Parathyroid adenoma (tissue), 2 donors: ENCODE measurements at regions not wholly inside any gene's neighbourhood (a gene's known extent, or its start where the extent isn't known, plus 50 kb on each side); places are given as distances from the start of the nearest gene placed in this dataset.

Experiments used
- H2AFZ ChIP-seq: fragments of 300-600 bp; sonication (generic); one replicate; pipeline ENCODE4 v1.7.0; 2017; ENCODE audit warnings: antibody characterized with exemption, mild to moderate bottlenecking
- H3K27ac ChIP-seq: fragments of 300-600 bp; sonication (generic); one replicate; pipeline ENCODE4 v1.7.0; 2017
- H3K27me3 ChIP-seq: fragments of 300-600 bp; sonication (generic); one replicate; pipeline ENCODE4 v1.7.0; 2017; ENCODE audit warnings: low read length; ENCODE audit not compliant: control insufficient read depth, insufficient read depth
- H3K36me3 ChIP-seq: fragments of 300-600 bp; sonication (generic); one replicate; pipeline ENCODE4 v1.7.0; 2017; ENCODE audit warnings: low read length; ENCODE audit not compliant: control insufficient read depth, insufficient read depth
- H3K4me1 ChIP-seq: fragments of 300-600 bp; sonication (generic); one replicate; pipeline ENCODE4 v1.7.0; 2017; ENCODE audit warnings: control low read depth
- H3K4me2 ChIP-seq: fragments of 300-600 bp; sonication (generic); one replicate; pipeline ENCODE4 v1.7.0; 2017; ENCODE audit warnings: low read length
- H3K4me3 ChIP-seq: fragments of 300-600 bp; sonication (generic); one replicate; pipeline ENCODE4 v1.7.0; 2017; ENCODE audit warnings: low read depth, low read length
- H3K79me2 ChIP-seq: fragments of 300-600 bp; sonication (generic); one replicate; pipeline ENCODE4 v1.7.0; 2017; ENCODE audit warnings: control low read depth
- H3K9ac ChIP-seq: fragments of 300-600 bp; sonication (generic); one replicate; pipeline ENCODE4 v1.7.0; 2017; ENCODE audit warnings: mild to moderate bottlenecking
- H3K9me3 ChIP-seq: fragments of 300-600 bp; sonication (generic); one replicate; pipeline ENCODE4 v1.7.0; 2017; ENCODE audit warnings: low read length; ENCODE audit not compliant: control insufficient read depth
- TF ChIP-seq, protein P1 (sequence below): fragments of 300-600 bp; sonication (generic); IDR thresholded peaks from one replicate; pipeline ENCODE4 v1.7.0; 2017; ENCODE audit warnings: antibody characterized with exemption, mild to moderate bottlenecking
- donor health status: primary hyperparathyroidism.

DNA sequence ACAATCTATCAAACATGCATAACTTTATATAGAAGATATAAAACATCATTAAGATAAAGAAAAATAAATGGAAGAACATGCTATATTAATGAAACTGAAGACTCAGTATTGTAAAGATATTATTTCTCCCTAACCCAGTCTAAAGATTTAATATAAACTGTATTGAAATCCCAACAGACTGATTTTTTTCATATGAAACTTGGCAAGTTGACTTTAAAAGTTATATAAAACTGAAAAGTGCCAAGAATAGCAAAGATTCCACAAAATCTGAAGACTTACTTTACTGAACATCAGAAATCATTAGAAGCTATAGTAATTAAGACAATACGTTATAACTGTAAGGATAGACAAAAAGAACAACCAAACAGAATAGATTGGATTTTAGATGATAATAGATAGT is 531.3 kb upstream of the MCTP2 start:
- no peaks in the 10 kb centered on the region for H3K4me1 ChIP-seq
- TF ChIP-seq, protein P1, sequence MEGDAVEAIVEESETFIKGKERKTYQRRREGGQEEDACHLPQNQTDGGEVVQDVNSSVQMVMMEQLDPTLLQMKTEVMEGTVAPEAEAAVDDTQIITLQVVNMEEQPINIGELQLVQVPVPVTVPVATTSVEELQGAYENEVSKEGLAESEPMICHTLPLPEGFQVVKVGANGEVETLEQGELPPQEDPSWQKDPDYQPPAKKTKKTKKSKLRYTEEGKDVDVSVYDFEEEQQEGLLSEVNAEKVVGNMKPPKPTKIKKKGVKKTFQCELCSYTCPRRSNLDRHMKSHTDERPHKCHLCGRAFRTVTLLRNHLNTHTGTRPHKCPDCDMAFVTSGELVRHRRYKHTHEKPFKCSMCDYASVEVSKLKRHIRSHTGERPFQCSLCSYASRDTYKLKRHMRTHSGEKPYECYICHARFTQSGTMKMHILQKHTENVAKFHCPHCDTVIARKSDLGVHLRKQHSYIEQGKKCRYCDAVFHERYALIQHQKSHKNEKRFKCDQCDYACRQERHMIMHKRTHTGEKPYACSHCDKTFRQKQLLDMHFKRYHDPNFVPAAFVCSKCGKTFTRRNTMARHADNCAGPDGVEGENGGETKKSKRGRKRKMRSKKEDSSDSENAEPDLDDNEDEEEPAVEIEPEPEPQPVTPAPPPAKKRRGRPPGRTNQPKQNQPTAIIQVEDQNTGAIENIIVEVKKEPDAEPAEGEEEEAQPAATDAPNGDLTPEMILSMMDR = no peak
- no peak overlapping the region for H3K27ac ChIP-seq

DNA sequence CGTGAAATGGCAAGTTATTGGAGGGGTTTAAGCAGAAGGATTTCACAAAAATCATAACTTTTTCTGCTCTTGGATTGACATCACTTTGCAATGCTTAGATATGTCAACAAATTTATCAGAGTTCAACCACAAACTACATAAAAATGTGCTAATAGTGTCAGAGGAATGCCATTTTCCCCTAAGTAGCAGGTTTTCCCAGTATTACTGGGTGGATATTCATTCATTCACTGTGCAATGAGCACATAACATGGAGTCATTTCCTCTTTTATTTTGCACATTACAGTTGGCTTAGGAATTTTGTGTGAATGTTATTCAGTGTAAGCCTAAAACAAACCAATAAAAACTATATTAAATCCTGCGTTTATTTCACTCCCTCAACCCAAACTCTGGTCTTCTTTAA is 537.3 kb upstream of the MCTP2 start:
- Histone ChIP-seq H3K36me3 (no peaks in the 10 kb centered on the region), H3K4me3 (no peak overlapping the region), H3K27me3 (no peaks in the 10 kb centered on the region), H3K9ac (no peak overlapping the region), H2AFZ (no peak overlapping the region), H3K4me2 (no peak overlapping the region), H3K4me1 (no peaks in the 10 kb centered on the region), H3K27ac (no peak overlapping the region), H3K79me2 (no peaks in the 10 kb centered on the region), H3K9me3 (no peaks in the 10 kb centered on the region)
- TF ChIP-seq, protein P1 = no peak

More for the DNA sequence above, 531.3 kb upstream of the MCTP2 start:
- Histone ChIP-seq H3K36me3 (no peaks in the 10 kb centered on the region), H3K9me3 (no peaks in the 10 kb centered on the region), H2AFZ (no peak overlapping the region), H3K27me3 (no peaks in the 10 kb centered on the region), H3K4me2 (no peak overlapping the region), H3K9ac (no peak overlapping the region), H3K79me2 (no peaks in the 10 kb centered on the region), H3K4me3 (no peak overlapping the region)

DNA sequence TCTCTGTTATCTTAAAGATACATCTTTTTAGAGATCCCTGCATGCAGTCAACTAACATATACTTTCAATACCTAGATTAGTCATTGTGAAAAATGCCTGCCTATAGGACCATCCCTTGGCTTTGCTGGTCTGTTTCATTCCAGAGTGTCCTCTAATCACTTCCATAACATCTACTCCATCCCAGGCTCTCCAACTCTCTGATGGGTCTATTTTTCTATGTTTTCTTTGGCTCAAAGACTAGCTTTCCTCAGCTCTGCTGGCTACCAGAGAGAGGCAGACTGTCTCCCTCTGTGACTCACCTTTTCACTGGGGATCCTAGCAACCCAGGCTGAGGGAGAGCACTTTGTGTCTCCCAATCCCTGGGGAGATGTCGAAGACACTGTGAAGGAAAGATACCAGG is 547.7 kb upstream of the MCTP2 start:
- no peak overlapping the region for H3K4me3 ChIP-seq
- no peaks in the 10 kb centered on the region for H3K27me3 ChIP-seq
- H3K27ac ChIP-seq = no peak overlapping the region
- H3K36me3 ChIP-seq = no peaks in the 10 kb centered on the region
- H3K79me2 ChIP-seq = no peaks in the 10 kb centered on the region
- TF ChIP-seq, protein P1 = no peak
- no peaks in the 10 kb centered on the region for H3K9me3 ChIP-seq
- H2AFZ ChIP-seq = no peak overlapping the region
- no peaks in the 10 kb centered on the region for H3K4me1 ChIP-seq
- H3K4me2 ChIP-seq = no peak overlapping the region
- H3K9ac ChIP-seq = no peak overlapping the region

DNA sequence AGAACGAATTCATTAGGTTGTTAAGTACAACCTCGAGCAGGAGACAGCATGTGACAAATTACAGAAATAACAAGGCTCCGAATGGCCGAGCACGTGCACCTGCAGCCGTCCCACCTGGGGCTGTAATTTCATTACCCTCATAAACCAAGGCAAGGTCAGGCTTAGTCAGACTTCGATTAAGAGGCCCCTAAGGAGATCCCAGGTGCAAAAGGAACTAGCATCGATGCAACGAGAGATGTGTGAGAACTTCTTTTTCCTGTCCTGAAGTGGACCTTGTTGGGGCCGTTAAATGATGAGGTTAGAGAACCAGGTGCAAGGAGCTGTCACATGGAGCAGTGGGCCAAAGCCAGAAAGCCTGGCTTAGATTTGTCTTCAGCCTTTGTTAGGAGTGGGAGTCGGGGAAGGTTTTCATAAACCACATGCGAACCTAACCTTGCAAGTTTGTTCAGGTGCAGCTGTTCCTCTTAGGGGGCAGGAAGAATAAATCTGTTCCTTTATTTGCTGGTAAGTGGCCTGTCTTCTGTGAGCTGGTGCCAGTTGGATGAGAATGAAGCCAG is 559.9 kb upstream of the MCTP2 start:
- TF ChIP-seq, protein P1 = no peak
- Histone ChIP-seq H3K4me3 (no peak overlapping the region), H3K36me3 (no peaks in the 10 kb centered on the region), H3K27ac (no peak overlapping the region), H3K79me2 (no peaks in the 10 kb centered on the region), H3K27me3 (no peaks in the 10 kb centered on the region), H3K9ac (no peak overlapping the region), H2AFZ (no peak overlapping the region), H3K9me3 (no peaks in the 10 kb centered on the region), H3K4me1 (no peaks in the 10 kb centered on the region), H3K4me2 (no peak overlapping the region)

DNA sequence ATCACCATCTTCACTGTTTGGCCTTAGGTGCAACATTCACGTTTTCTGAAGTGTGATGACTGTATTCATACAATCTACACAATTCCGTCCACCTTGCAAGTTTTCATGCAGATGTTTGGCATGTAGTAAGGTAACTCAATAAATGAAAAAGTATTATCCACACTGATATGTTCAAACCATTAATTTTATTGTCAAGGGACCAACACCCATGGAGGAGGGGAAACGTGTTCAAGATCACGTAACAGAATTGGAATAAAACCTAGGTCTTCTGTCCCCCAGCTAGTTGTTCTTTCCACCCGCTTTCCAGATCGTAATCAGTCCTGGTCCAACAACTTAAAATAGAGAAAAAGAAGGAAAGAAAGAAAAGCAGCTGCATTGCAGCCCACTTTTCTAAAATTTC is 560.4 kb upstream of the MCTP2 start:
- Histone ChIP-seq H2AFZ (no peak overlapping the region), H3K27me3 (no peaks in the 10 kb centered on the region), H3K4me2 (no peak overlapping the region), H3K27ac (no peak overlapping the region), H3K4me1 (no peaks in the 10 kb centered on the region), H3K9me3 (no peaks in the 10 kb centered on the region), H3K4me3 (no peak overlapping the region), H3K9ac (no peak overlapping the region), H3K36me3 (no peaks in the 10 kb centered on the region), H3K79me2 (no peaks in the 10 kb centered on the region)
- TF ChIP-seq, protein P1 = no peak
